OCI-LY3 (cell line): ENCODE measurements at regions not wholly inside any gene's neighbourhood (a gene's known extent, or its start where the extent isn't known, plus 50 kb on each side); places are given as distances from the start of the nearest gene placed in this dataset.
"Not testable (repeated sequence)": the region's sequence is repeated elsewhere in the genome, so short reads cannot be mapped to it uniquely, and the experiment has no call there.

Source experiments
- H2AFZ ChIP-seq: fragments of 200-600, 300-600 bp; shearing (Covaris generic); 2 replicates; pipeline ENCODE4 v1.6.0; 2014; ENCODE audit warnings: antibody characterized with exemption, low read depth, low read length
- H3K27ac ChIP-seq: fragments of 200-600, 300-600 bp; sonication (generic); 2 replicates; pipeline ENCODE4 v1.5.1; 2014; ENCODE audit warnings: mild to moderate bottlenecking, low read length, moderate library complexity, mixed read lengths
- H3K27me3 ChIP-seq: fragments of 200-600, 300-600 bp; sonication (generic); 2 replicates; pipeline ENCODE4 v1.6.1; 2014; ENCODE audit warnings: low read depth, low read length, mixed read lengths
- H3K36me3 ChIP-seq: fragments of 200-600, 300-600 bp; sonication (generic); replicated peaks from 2 replicates; pipeline ENCODE3; 2014; ENCODE audit warnings: low read depth, low read length, mixed read lengths
- H3K4me1 ChIP-seq: fragments of 300-600, 200-600 bp; sonication (generic); 2 replicates; pipeline ENCODE4 v1.6.1; 2014; ENCODE audit warnings: low read length, mixed read lengths
- H3K4me2 ChIP-seq: fragments of 200-600, 300-600 bp; sonication (generic); 2 replicates; pipeline ENCODE4 v1.6.1; 2014; ENCODE audit warnings: low read length, mixed read lengths
- H3K4me3 ChIP-seq: fragments of 300-600, 200-600 bp; sonication (generic); 2 replicates; pipeline ENCODE4 v1.5.1; 2014; ENCODE audit warnings: antibody characterized with exemption, mild to moderate bottlenecking, low read length, moderate library complexity
- H3K79me2 ChIP-seq: fragments of 300-600, 200-600 bp; shearing (Covaris generic); 2 replicates; pipeline ENCODE4 v1.6.1; 2014; ENCODE audit warnings: mild to moderate bottlenecking, low read length, mixed read lengths
- H3K9ac ChIP-seq: fragments of 300-600, 200-600 bp; shearing (Covaris generic); 2 replicates; pipeline ENCODE4 v1.6.0; 2014; ENCODE audit warnings: mild to moderate bottlenecking, low read length, moderate library complexity
- H3K9me3 ChIP-seq: fragments of 200-600, 300-600 bp; shearing (Covaris generic); 2 replicates; pipeline ENCODE4 v1.6.1; 2014; ENCODE audit warnings: low read length, mixed read lengths; ENCODE audit not compliant: insufficient read depth
- H4K20me1 ChIP-seq: fragments of 200-600, 300-600 bp; sonication (generic); 2 replicates; pipeline ENCODE4 v1.6.1; 2016; ENCODE audit warnings: low read length, mixed read lengths; ENCODE audit not compliant: insufficient read depth
- CTCF ChIP-seq: fragments of 200-600, 300-600 bp; sonication (generic); IDR thresholded peaks from 2 replicates; pipeline ENCODE4 v1.5.1; 2014; ENCODE audit warnings: antibody characterized with exemption, low read length, low read depth
- EZH2phosphoT487 ChIP-seq: fragments of 200-600 bp; shearing (Covaris generic); IDR thresholded peaks from 2 replicates; pipeline ENCODE4 v1.6.1; 2018; ENCODE audit warnings: antibody characterized with exemption, mixed run types, low read depth

- no peak overlapping the region for H3K4me2 ChIP-seq
- no peak overlapping the region for H3K9ac ChIP-seq
- TF ChIP-seq CTCF (no peak), EZH2phosphoT487 (no peak)
- no peak overlapping the region for H3K27ac ChIP-seq
- no peaks in the 10 kb centered on the region for H4K20me1 ChIP-seq
- H2AFZ ChIP-seq: no peak overlapping the region
- no peaks in the 10 kb centered on the region for H3K9me3 ChIP-seq
- peaks cover 10% of the 10 kb centered on the region; the same call in 1 of the 2 replicates for H3K27me3 ChIP-seq
- no peaks in the 10 kb centered on the region for H3K4me1 ChIP-seq
- H3K4me3 ChIP-seq: no peak overlapping the region
- no peaks in the 10 kb centered on the region for H3K79me2 ChIP-seq
- no peaks in the 10 kb centered on the region for H3K36me3 ChIP-seq
Observed at GRCh38 chrX:3175659-3176438, 134.6 kb downstream of the ARSF start.

GRCh38 chrX:3172156-3172555, 130.9 kb downstream of the ARSF start:
- not testable (repeated sequence) for H4K20me1 ChIP-seq, H3K9ac ChIP-seq, H3K36me3 ChIP-seq, H3K9me3 ChIP-seq, H3K4me2 ChIP-seq, H2AFZ ChIP-seq, H3K4me3 ChIP-seq, H3K27me3 ChIP-seq, H3K4me1 ChIP-seq, H3K27ac ChIP-seq, H3K79me2 ChIP-seq

GRCh38 chrX:3169421-3169820, 128.2 kb downstream of the ARSF start:
- no peaks in the 10 kb centered on the region for H4K20me1 ChIP-seq
- no peaks in the 10 kb centered on the region for H3K9me3 ChIP-seq
- H3K4me1 ChIP-seq: no peaks in the 10 kb centered on the region
- H3K9ac ChIP-seq: no peak overlapping the region
- H3K27ac ChIP-seq: no peak overlapping the region
- H3K79me2 ChIP-seq: no peaks in the 10 kb centered on the region
- H3K4me2 ChIP-seq: no peak overlapping the region
- H3K36me3 ChIP-seq: no peaks in the 10 kb centered on the region
- no peak overlapping the region for H3K4me3 ChIP-seq
- H2AFZ ChIP-seq: no peak overlapping the region
- no peak for TF ChIP-seq CTCF
- TF ChIP-seq EZH2phosphoT487: no peak
- H3K27me3 ChIP-seq: no peaks in the 10 kb centered on the region

GRCh38 chrX:3167771-3168170, 126.5 kb downstream of the ARSF start:
- Histone ChIP-seq H3K9ac (no peak overlapping the region), H3K27me3 (no peaks in the 10 kb centered on the region), H4K20me1 (no peaks in the 10 kb centered on the region), H3K9me3 (no peaks in the 10 kb centered on the region), H3K4me3 (no peak overlapping the region), H3K4me1 (no peaks in the 10 kb centered on the region), H3K36me3 (no peaks in the 10 kb centered on the region), H3K27ac (no peak overlapping the region), H3K4me2 (no peak overlapping the region), H3K79me2 (no peaks in the 10 kb centered on the region), H2AFZ (no peak overlapping the region)
- no peak for TF ChIP-seq EZH2phosphoT487
- TF ChIP-seq CTCF: no peak
